ENCODE measurements at regions not wholly inside any gene's neighbourhood (a gene's known extent, or its start where the extent isn't known, plus 50 kb on each side); places are given as distances from the start of the nearest gene placed in this dataset.

DNA sequence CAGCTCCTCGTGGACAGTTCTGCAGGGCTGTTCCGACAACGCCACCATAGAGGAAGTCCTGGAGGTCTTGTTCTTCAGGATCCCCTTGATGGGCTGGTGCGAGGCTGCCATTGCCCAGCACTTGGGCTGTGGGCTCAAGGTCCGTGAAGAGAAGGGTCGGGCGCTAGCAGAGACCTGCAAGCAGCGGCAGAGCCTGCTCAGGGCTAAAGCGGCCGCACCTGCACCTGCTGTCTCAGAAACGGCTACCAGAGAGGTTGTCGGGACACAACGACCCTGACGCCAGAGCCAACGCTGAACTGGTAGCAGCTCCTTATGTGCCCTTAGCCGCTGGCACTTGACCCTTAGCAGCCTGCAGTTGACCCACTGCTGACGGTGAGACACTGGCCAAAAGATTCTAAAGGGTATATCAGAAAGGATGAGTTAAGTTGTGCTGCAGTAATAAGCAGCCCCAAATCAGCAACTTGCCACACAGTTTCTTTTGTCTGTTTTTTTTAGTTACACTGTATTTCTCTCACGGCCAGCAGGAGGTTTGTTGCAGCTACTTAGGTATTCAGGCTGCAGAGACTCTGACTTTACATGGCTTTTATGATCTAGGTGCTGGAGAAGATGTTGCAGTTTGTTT lies 55.5 kb upstream of the ST6GAL2 start:
- DNase-seq: no peak

DNA sequence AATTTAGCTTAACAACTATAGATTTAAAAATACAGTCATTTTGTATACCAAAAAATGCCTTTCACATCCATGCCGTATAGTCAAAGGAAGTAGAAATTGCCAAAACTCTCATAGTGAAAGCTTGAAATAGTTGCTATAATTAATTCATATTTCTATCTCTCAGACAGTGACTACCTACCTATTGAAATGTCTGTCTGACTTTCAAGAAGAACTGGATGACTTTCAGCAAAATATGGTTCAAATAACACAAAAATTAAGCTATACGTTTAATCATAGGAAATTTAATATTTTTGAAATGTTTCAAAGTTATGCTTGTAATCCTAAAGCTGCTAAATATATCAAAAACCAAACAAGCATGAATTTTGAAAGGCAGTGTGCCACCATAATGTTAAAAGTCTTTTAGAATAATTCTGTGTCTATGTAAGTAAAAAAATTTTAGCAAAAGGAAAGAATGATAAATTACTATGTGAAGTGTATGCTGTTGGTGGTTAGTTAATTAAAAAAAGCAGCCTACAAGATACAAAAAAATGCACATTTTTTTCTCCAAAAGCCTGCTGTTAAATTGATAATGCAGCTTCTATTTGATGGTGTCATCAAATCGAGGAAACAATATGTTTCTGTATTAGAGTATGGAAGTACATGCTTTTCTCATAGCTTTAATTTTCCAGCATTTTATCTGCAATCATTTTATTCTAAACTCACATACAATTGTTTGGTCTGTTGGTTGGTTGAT lies 57.7 kb upstream of the ST6GAL2 start:
- DNase-seq: no peak

DNA sequence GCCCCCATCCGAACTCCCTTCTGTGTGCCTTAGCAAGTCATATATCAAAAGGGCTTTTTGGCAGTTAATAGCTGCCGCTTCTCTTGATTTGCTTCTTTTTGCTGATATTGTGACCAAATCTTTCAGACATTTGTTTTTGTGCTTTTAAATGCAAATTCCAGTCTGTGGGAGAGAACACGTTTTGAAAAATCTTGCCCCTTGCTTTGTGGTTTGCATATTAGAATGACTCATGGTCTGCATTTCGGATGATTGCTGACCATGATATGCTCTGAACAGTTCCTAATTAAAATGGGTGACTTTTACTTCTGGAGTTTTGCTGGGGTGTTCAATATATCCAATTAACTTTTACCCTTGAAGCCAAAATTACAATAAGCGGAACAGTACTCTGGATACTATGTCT lies 58.2 kb upstream of the ST6GAL2 start:
- DNase-seq: no peak

DNA sequence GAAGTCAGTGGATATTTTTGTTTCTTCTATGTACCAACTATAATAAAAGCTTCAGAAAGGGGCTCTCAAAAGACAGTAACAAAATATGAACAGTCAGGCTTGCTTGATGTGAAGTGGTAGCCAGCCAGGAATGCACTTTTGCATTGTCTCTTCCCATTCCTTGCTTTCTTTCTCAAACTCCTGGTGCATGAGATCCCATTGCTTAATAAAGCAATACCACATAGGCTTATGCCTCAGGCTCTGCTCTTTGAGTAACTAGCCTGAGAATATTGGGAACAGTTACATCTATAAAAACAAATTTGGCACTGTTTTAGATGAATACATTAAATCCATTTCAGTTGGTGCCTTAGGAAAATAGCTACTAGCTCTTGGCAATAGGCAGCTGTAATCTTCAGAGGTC lies 62.6 kb upstream of the ST6GAL2 start:
- DNase-seq: no peak

DNA sequence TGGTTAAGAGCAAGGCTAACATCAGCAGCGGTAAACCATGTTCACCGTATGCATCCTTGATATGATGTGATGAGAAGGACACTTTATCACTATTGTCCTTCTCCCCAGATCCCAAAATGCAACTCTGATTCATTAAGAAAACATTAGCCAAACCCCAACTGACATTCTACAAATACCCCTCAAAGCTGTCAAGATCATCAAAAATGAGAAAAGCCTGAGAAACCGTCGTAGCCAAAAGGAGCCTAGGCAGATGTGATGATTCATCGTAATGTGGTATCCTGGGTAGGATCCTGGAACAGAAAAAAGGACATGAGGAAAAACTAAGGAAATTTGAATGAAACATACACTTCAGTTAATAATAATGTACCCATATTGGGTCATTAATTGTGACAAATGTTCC lies 67.3 kb upstream of the ST6GAL2 start:
- no peak for DNase-seq

DNA sequence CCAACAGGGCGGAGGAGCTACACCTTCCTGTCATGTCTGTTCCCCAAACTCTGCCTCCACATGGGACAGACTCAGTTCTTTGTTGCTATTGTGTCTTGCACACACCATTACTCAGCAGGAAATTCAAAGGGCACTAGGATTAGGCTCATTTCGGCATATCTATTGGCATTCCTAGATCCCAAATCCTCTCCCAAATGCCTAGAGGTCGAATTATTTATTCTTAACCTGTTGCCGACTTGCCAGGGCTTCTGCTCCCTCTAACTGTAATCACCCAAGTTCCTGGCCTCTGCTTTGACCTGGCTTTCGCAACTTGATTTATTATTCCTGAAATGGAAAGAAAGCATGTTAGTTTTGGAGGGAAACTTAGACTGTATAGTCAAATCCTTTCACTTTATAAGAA lies 67.8 kb upstream of the ST6GAL2 start:
- no peak for DNase-seq

DNA sequence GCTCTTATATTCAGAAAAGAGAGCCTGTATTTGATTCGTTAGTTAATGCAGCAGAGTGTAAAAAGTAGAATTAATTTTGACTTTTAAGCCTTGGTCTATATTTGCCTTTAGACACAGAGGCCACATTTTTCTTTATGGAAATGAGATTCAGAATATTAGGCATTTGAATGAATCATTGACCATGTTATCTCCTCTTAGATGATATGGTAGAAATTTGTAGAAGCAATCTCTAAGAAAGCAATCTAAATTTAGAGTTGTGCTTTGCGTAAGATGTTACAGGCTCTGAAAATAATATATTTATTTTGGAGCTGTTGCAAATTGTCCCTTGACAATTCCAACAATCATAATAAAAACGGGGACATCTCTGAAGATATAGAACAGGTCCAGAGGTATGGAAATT lies 68.3 kb upstream of the ST6GAL2 start:
- no peak for DNase-seq

DNA sequence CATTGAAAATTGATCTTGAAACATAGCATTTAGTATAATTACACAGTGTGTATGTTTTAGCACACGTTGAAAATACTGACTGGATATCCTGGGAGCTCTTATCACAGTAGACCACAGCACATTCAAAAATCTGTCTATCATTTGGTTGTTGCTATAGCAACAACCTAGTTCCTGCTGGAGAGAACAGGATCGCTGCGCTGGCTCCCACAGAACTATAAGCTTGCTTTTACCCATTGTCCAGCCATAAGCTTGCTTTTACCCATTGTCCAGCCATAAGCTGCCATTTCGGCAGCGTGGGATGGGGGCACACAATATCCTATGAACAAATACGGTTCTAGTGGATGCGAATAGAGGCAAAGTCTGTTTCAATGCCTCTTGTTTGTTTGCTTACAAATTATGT lies 70.4 kb upstream of the ST6GAL2 start:
- DNase-seq: no peak

DNA sequence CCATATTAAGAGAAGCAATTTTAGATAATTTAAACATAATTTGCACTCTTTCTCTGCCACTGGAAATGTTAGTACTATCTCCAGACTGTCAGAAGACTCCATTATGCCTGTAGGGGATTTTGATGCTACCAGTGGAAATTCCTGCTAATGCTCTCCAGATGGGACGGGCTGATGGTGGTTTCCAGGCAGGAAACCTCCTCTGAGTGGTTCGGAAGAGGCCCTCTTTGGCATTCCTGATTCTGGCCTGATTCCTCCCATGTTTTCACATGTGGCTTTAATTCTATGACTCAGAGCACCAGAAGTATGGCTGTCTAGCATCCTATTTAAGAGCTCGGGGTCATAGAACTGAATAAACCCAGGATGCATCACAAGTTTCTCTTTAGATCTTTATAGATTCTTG lies 70.9 kb upstream of the ST6GAL2 start:
- DNase-seq: no peak

DNA sequence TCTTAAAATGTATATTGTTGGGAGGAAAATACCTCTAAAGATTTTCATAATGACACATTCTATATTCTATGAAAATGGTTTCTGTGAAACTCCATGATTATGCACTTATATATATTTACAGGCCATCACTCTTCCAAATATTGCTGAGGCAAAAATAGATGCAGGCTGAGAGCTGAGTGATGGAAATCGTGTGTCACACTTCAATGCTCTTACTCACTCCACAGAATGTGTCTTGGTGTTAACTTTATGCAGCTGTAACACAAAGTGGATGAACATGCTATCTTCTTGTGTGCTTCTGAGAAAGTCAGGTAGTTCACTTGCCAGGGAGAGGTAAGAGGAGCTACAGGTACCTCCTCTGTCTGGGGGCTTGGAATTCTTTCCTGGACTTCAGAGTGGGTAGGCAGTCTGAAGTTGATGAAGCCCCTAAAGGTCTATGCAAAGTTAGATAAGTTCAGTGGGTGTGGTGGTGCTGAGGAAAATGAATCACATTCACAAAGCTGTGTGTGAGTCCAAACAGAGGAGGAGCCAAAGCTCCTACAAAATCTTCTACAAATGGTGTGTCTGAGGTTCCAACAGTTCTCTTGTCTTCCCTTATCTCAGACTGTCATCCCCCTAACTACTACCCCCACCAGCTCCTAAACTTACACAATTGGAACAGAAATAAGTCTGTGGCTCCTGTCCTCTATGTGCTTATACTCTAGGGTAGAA lies 74.2 kb upstream of the ST6GAL2 start:
- DNase-seq: no peak

DNA sequence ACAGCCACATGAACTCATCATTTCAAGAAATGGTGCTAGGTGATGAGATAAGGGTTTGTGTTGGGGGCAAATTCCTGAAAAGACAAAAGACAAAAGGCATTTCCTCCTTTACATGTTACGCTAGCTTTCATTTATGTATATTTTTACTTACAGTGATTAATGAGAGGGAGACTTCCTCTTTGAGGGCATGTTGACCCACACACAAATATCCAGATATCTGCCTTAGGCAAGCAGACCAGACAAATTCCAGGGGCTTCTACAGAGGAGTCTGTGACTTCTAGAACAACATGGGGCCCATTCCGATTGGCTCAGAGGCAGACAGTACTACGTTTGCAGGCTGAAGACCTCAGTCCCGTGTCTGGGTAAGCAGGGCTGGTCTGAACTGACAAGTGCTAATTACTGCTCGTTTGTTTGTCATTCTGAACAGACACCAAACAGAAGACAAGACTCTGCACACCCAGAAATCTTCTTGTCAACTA lies 74.8 kb upstream of the ST6GAL2 start:
- DNase-seq: no peak

DNA sequence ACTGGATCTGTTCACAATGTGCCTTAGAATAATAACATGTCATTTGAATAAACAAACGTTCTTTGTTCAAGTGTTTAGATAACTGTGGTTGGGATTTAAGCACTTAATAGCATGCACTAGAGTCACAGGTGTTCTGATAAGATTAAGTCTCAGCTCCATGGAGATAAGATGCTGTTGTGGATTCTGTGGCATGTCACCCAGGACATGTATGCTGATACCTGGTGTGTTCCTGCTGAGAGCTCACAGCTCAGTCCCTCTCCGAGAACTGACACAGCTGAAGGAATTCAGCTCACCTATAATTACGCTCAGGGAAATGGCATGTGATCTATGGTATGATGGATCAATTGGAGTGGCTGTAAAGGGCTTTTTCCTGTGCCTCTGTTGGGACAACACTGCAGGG lies 75.4 kb upstream of the ST6GAL2 start:
- DNase-seq: no peak

DNA sequence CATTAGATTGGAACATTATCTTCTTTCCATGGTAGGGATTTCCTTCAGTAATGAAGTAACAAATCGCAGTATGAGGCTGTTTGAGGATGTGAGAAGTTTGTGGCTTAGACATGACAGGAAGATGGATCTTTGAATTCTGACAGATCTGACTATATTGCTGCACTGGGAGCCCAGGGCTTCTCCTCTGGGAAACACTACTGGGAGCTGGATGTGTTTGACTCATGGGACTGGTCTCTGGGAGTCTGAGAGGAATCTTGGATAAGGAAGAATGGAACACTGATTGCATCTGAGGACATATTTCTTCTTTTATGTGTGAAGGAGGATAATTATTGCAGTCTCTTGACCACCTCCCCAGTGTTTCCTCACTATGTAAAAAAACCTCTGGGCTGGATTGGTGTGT lies 77.2 kb upstream of the ST6GAL2 start:
- DNase-seq: no peak

DNA sequence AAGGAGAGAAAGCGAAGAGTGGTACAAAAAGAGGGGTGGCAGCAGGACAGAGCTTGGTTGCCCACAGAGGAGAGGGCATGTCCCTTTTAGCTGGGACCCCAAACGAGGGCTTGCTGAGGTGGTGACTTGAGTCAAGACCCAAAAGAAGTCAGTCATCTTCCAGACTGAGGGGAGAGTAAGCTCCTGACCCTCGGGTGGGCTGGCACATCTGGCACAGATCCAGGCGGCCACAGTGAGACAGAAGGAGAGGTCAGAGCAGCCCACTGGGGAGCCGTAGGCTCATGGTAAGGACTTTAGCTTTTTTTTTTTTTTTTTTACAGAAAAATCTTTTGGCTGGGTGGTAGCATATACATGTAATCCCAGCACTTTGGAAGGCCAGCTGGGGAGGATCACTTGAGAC lies 77.9 kb upstream of the ST6GAL2 start:
- no peak for DNase-seq

DNA sequence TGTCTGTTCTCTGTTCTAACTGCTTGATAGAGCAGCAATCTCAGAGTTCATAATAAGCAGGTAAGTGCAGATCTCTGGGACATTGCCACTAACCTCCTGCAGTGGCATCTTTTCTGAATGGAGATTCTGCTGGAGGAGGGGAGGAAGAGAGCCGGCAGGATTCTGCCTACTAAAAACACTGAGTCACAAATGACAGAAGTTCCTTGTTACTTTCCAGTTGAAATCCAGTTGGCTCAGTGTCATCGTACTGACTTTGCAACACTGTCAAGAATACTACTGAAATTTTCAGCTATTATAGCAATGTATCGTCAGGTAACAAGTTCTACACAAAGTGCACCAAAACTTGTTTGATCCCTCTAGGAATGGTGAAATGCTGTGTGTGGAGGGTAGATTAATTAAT lies 79.6 kb upstream of the ST6GAL2 start:
- no peak for DNase-seq

DNA sequence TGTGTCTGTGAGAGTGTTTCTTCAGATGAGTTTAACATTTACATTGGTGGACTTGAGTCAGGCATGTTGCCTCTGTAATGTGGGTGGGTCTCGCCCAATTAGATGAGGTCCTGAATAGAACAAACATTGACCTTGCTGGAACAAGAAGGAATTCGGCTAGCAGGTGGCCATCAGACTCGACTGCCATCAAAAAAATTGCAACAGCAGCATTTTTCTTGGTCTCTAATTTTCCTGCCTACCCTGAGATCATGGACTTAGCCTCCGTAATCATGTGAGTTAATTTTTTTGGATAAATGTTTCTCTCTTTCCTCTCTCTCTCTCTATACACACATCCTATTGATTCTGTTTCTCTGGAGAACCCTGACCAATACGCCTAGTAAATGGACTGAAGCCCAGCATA lies 83.8 kb upstream of the ST6GAL2 start:
- no peak for DNase-seq

DNA sequence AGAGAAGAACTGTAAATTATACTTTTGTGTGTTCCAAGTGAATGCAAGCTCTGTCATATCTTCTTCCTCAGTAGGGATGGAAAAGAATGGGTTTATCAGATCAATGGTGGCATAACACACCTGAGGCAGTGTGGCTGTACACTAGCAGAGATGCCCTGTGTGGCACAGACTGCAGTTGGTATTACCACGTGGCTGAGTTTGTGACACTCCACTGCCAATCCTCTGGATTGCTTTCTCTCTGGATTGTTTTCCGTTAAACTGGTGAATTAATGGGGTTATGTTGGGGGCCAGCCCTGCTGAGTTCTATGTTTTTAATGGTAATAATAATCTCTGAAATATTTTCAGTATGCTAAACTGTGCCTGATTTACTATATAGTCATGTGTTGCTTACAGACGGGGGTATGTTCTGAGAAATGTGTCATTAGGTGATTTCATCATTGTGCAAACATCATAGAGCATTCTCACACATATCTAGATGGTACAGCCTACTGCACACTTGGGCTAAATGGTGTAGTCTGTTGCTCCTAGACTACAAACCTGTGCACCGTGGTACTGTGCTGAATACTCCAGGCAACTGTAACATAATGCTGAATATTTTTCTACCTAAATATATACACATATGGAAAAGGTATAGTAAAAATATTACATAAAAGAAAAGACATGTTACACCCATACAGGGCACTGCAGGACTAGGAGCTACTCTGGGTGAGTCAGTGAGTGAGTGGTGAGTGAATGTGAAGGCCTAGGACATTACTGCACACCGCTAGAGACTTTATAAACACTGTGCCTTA lies 84.7 kb upstream of the ST6GAL2 start:
- DNase-seq: no peak

DNA sequence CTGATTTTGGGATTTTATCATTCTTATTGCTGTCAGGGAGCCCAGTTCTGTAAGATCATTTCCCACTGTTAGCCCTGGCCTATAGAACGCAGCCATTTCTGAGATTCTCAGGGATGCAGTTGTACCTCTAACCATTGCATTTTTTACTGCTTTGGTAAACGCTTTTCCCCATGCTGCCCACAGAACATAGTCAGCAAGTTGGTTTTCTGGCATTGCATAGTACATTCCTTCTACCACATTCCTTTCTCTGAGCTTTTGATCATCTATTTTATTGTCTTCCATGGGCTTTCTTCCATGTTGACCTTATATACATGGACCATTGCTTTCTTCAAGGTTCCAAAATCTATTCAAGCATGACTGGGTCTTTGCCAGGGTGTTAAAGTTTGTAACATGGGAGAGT lies 86.8 kb upstream of the ST6GAL2 start:
- DNase-seq: no peak

DNA sequence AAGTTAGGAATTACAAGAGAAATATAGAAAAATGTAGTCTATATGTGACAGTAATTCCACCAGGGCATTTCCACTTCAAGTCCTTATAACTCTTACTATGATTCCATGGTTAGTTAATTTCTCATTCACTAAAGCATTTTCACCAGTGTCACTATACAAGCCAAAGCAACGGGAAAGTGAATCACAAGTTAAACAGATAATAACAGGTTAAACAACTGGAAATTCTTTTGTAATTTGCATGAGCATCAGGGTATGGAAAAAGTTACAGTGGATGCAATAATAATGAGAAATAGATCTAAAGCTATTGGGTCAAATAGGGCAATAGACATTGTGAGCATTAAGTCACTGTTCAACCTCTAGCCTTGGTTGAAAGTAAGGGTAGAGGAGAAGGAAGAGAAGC lies 88.9 kb upstream of the ST6GAL2 start:
- no peak for DNase-seq

DNA sequence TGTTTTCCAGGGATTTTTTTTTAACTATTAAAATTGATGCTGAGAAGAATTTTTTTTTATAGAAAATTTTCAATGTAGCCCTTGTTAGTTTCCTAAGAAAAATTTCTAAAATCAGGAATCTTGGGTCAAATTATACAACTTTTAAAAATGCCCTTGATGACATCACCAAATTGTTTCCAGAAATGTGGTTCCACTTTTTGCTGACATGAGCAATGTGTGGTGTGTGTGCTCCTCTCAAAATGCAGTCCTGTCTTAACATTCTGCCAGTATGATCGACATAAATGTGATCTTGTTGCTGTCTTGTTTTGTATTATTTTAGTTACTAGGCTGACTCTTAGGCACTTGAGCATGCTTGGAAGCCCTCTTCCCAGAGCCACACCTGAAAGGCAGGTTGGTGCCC lies 89.7 kb upstream of the ST6GAL2 start:
- DNase-seq: no peak

DNA sequence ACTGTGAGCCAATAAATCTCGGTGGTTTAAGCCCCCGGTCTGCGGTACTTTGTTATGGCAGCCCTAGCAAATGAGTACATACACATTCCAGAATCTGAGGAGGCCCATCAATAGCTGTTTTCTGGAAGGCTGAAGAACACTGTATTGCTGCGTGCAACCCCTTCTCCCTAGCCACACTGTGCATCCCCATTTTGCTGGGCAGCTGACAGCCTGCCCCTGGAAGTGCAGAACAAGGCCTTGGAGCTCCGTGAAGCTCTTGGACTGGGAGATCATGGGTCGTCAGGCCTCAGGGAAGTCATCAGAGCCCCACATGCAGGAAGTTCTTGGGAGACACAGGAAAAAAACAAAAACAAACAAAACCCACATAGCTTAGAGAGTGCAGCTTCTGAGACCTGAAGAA lies 90.6 kb upstream of the ST6GAL2 start:
- no peak for DNase-seq

DNA sequence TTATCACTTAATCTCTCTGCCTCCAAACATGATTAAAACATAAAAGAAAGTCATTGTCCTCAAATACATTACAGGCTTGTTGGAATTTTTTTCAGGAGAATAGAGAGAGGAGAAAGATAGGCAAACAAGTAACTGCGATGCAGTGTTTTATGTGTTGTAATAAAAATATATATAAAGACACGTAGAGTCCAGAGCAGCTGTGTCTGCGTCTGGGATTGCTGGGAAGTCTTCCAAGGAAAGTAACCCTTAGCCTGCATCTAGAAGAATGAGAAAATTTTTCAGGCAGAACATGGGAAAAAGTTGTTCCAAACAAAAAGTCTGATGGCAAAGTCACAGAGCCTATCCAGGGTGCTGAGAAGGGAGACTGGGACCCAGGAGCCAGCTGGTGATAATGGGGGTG lies 91.8 kb upstream of the ST6GAL2 start:
- no peak for DNase-seq

DNA sequence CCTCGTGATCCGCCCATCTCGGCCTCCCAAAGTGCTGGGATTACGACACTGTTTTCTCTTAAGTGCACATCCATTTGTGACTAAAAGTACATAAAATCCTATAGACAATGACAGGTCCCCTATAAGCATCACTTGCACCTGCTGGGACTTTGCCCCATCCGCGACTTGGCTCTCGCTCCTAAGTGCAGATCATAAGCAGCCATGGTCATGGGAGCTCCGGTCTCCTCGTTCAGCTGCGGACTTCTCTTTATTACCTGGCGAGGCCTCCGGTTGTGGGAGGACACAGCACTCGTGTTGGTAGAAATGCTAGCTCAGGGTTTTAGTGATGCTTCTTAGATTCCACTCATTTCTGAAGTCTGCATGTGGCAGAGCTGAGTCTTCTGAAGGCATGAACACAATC lies 92.7 kb upstream of the ST6GAL2 start:
- no peak for DNase-seq
